Astrocyte of the cerebellum (primary cell): ENCODE measurements at regions not wholly inside any gene's neighbourhood (a gene's known extent, or its start where the extent isn't known, plus 50 kb on each side); places are given as distances from the start of the nearest gene placed in this dataset.

ENCODE experiments used
- DNase-seq: peaks from one replicate; pipeline ENCODE4 v3.0.0-alpha.2; 2011; ENCODE audit warnings: low read depth
- H3K4me3 ChIP-seq: 2 replicates; pipeline ENCODE4 v1.5.1; 2011; ENCODE audit warnings: mild to moderate bottlenecking, low read depth, low read length, moderate library complexity
- CTCF ChIP-seq: IDR thresholded peaks from 2 replicates; pipeline ENCODE4 v1.5.1; 2012; ENCODE audit warnings: low read length, low read depth, moderate library complexity, mild to moderate bottlenecking; ENCODE audit errors: missing control alignments
- in situ Hi-C: cut with HindIII; loops from 2 replicates; pipeline ENCODE4 v1.10.0; 2017; ENCODE audit warnings: low sequenced_read_pairs

GRCh38 chr18:27778441-27778840, 398.5 kb downstream of the CDH2 start:
- TF ChIP-seq CTCF: peak; percentile 72
- peak; percentile 8 for DNase-seq
- in situ Hi-C loops: no loop called here

GRCh38 chr18:27772081-27772480, 404.8 kb downstream of the CDH2 start:
- in situ Hi-C loops: no loop called here
- DNase-seq: no peak
- TF ChIP-seq CTCF: no peak
- H3K4me3 ChIP-seq: no peak overlapping the region

More at GRCh38 chr18:27778441-27778840, 398.5 kb downstream of the CDH2 start:
- no peak overlapping the region for H3K4me3 ChIP-seq

- H3K4me3 ChIP-seq: no peak overlapping the region
- in situ Hi-C loops: no loop called here
- no peak for DNase-seq
- TF ChIP-seq CTCF: no peak
These were observed 405.4 kb downstream of the CDH2 start for GRCh38 chr18:27771571-27771970.

GRCh38 chr18:27769152-27769551, 407.8 kb downstream of the CDH2 start:
- in situ Hi-C loops: no loop called here
- DNase-seq: no peak
- no peak for TF ChIP-seq CTCF
- H3K4me3 ChIP-seq: no peak overlapping the region

- no peak for TF ChIP-seq CTCF
- no peak overlapping the region for H3K4me3 ChIP-seq
- no peak for DNase-seq
- in situ Hi-C loops: no loop called here
These were observed 413.0 kb downstream of the CDH2 start for GRCh38 chr18:27763936-27764335.

- in situ Hi-C loops: no loop called here
- TF ChIP-seq CTCF: no peak
- DNase-seq: no peak
- H3K4me3 ChIP-seq: no peak overlapping the region
These were observed 413.6 kb downstream of the CDH2 start for GRCh38 chr18:27763341-27763740.

GRCh38 chr18:27762054-27762453, 414.9 kb downstream of the CDH2 start:
- H3K4me3 ChIP-seq: no peak overlapping the region
- in situ Hi-C loops: no loop called here
- DNase-seq: no peak
- no peak for TF ChIP-seq CTCF
